ENCODE measurements at regions not wholly inside any gene's neighbourhood (a gene's known extent, or its start where the extent isn't known, plus 50 kb on each side); places are given as distances from the start of the nearest gene placed in this dataset.
"Not testable (repeated sequence)": the region's sequence is repeated elsewhere in the genome, so short reads cannot be mapped to it uniquely, and the experiment has no call there.

DNA sequence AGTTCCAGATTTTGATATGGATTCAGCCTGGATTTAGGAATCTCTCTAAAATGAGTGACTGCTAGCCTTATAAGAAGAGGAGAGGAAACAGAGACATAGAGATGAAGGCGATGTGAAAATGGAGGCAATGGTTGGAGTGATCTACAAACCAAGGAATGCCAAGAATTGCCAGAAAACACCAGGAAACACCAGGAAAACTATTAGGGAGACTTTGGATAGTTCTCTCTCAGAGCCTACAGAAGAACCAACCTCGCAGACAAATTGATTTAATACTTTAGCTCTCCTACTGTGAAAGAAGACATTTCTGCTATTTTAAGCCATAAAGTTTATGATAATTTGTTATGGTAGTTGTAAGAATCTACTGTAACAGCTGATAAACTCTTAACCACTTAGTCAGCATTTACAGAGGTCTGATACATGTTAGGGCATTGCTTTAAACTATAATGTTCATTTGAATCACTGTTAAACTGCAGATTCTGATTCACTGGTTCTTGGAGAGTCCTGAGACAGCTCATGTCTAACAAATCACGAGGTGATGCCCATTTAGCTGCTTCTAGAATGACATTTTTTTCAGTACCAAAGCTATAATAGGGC, 1702.6 kb upstream of the LRRTM1 start:
- intact Hi-C loops (cut with micrococcal nuclease): no loop called here

DNA sequence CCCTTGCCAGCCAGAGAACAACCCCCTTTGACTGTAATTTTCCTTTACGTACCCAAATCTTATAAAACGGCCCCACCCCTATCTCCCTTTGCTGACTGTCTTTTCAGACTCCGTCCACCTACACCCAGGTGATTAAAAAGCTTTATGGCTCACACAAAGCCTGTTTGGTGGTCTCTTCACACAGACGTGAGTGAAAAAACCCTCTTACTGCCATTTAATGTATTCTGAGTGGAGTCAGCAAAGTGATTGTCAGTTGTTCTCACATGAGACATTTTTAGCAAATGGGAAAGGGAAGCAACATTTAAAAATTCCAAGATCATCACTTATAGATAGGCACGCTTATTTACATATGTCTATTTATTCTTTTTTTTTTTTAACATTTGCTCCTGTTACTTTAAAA, 1701.3 kb upstream of the LRRTM1 start:
- intact Hi-C loops (cut with micrococcal nuclease): not testable (repeated sequence)

- intact Hi-C loops (cut with micrococcal nuclease): no loop called here
Measured at GRCh38 chr2:82001614-82002013, 1697.1 kb upstream of the LRRTM1 start.

DNA sequence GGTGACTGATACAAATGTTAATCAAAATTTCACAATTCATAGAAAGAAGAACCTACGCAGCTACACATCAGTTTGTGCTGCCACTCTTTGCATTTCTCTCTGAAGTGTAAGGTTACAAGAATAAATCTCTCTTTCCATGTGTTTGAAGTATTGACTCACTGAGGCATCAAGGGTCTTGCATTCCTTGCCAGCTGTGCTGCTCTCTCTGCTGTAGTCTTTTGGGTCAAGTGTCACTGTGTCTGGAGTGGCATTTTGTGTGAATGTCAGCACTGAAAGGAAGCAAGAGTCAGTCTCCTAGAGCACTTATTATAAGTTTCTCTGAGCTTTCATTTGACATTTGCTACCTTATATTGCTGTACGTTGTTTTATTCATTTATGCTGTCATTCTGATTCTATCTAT, 1696.1 kb upstream of the LRRTM1 start:
- intact Hi-C loops (cut with micrococcal nuclease): no loop called here

DNA sequence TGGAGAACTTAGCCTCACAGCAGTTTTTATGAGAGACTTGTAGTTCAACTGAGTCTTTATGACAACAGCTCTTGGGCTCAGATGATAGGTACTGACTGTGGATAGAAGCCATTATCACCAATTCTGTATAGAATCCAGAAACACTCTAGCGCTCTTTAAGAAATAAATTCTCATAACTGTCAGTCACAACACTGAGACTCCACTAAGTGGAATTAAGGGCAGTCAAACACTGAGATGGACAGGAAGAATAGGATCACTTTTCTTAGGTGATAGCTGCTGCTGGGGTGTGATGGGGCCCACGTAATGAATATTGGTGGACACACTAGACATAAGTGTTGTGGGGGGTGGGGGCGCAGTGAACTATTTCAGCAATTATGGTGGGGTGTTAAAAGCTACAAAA, 1691.8 kb upstream of the LRRTM1 start:
- intact Hi-C loops (cut with micrococcal nuclease): no loop called here

DNA sequence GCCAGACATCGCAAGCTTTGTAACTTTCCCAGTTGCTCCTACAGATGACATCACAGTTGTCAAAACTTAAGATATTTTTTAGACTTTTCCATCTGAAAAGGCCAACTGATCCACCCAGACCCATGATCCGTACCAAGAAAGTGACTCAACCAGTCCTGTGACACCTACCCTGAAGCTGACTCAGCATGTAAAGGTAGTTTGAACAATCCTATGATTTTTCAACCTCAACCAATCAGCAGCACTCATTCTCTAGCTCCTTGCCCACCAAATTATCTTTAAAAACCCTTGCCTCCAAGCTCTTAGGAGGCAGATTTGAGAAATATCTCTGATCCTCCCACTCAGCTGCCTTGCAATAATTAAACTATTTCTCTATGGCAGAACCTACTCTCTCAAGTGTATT, 1686.7 kb upstream of the LRRTM1 start:
- intact Hi-C loops (cut with micrococcal nuclease): no loop called here

DNA sequence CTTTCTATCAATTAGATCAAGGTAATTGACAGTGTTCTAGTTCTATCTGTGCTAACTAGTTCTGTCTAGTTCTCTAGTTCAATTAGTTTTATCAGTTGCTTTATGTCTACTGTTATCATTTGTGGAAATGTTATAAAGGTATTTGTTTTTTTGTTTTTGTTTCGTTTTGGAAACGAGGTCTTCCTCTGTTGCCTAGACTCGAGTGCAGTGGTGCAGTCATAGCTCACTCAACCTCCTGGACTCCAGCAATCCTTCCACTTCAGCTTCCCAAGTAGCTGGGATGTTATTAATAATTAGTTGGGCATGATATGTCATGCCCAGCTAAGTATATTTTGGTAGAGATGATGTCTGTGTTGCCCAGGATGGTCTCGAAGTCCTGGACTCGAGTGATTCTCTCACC, 1682.8 kb upstream of the LRRTM1 start:
- intact Hi-C loops (cut with micrococcal nuclease): no loop called here

GRCh38 chr2:81984969-81985637, 1680.6 kb upstream of the LRRTM1 start:
- intact Hi-C loops (cut with micrococcal nuclease): no loop called here

GRCh38 chr2:81981585-81981984, 1677.0 kb upstream of the LRRTM1 start:
- intact Hi-C loops (cut with micrococcal nuclease): no loop called here

DNA sequence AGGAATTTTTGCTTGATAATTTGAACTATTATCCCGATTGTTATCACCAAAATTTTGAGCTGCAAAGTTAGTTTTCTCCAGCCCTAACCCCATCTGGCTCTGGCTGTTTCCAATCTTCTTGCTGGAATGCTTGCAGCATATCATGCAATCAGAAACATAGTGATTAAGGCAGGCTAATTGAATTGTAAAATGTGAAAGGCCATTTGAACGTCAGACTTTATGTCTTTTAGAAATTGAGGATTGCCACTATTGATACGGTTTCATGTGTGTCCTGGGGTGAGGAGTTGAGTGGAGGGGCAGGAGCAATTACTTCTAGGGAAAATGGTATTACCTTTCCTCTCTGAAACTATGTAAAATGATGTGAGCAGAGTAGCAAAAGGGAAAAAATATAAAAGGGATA, 1674.5 kb upstream of the LRRTM1 start:
- intact Hi-C loops (cut with micrococcal nuclease): no loop called here

DNA sequence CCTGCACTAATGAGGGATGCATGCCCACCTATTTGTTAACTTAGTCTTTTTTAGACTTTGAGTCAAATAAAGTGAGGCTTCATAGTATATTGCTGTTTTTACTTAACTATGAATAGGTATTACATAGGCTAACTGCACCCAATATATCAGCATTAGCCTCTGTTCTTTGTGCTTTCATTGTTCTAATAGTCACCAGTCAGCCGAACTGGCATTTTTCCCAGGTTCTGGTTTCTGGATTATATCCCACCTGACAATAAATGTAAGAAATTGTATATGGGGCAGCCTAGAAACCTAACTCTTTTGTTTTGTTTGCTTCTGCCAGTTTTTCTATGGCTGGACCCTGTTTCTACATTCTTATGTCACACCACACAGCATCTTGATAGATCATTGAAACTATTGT, 1672.4 kb upstream of the LRRTM1 start:
- intact Hi-C loops (cut with micrococcal nuclease): no loop called here

DNA sequence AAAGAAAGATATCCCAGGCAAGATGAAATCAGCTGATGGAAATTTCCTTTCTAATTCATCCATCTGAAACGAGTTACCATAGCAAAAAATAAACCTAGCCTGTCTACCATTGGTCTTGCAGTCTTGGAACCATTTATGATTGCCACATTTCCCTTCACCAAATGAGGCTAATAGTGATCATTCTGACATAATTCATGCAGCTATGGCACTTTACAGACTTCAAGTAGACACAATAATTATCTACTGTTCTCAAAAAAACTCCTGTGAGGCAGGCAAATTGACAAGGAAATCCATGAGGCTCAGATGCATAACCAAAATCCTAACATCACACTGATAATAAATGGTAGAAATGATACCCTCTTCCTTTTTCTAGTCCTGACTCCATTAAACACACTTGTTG, 1669.7 kb upstream of the LRRTM1 start:
- intact Hi-C loops (cut with micrococcal nuclease): no loop called here

DNA sequence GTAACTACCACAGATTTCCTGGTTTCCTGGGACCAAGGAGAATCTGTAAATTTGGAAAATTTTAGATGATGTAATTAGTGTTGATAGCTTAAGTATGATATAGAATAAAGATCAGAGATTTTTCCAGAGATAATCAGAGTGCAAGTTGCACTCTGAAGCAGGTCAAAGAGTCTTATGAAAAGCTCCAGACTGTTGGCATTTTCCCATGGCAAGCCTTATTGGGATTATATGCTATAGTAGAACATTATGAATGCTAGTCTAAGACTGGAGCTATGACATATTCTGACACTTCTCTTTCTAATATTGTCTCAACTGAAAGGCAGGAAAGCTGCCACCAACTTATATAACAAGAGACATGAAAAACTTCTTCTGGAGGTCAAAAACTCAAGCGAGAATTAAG, 1638.3 kb upstream of the LRRTM1 start:
- intact Hi-C loops (cut with micrococcal nuclease): no loop called here

GRCh38 chr2:81942136-81942680, 1637.7 kb upstream of the LRRTM1 start:
- intact Hi-C loops (cut with micrococcal nuclease): no loop called here

GRCh38 chr2:81940266-81940955, 1635.9 kb upstream of the LRRTM1 start:
- intact Hi-C loops (cut with micrococcal nuclease): no loop called here

DNA sequence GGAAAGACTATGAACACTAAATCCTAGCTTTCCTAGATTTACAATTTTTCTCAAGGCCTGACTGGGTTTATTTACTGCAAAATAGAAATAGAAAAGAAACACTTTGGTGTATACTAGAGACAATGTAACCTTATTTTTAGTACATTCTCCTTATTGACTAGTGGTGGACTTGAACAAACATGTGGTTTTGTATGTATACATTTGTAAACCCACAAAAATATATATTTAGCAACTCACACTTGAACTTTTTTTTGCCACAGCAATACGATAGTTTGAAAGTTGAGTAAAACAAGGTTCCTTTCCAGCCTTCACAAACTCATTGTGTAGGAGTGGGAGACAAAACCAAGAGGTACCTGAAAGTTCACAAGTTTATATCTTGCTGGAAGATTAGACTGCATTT, 1633.4 kb upstream of the LRRTM1 start:
- intact Hi-C loops (cut with micrococcal nuclease): no loop called here

DNA sequence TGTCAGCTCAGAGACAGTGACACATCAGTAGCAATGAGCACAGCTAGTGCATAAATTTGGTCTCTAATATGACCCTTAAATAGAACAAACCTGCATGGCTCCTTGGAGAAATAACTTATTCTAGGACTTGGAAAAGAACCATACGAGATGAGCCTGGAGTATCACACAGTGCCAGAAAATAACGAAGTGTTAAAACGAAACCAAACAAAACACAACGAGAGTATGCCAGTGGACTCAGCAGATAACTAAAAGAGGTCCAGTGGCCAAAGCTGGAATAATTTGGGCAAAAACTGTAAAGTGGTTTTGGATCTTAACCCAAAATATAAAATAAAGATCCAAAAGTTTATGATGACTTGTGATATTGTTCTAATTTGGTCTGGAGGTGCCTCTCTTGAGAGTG, 1599.0 kb upstream of the LRRTM1 start:
- intact Hi-C loops (cut with micrococcal nuclease): no loop called here

- intact Hi-C loops (cut with micrococcal nuclease): no loop called here
Measured at GRCh38 chr2:81901017-81901416, 1596.5 kb upstream of the LRRTM1 start.

DNA sequence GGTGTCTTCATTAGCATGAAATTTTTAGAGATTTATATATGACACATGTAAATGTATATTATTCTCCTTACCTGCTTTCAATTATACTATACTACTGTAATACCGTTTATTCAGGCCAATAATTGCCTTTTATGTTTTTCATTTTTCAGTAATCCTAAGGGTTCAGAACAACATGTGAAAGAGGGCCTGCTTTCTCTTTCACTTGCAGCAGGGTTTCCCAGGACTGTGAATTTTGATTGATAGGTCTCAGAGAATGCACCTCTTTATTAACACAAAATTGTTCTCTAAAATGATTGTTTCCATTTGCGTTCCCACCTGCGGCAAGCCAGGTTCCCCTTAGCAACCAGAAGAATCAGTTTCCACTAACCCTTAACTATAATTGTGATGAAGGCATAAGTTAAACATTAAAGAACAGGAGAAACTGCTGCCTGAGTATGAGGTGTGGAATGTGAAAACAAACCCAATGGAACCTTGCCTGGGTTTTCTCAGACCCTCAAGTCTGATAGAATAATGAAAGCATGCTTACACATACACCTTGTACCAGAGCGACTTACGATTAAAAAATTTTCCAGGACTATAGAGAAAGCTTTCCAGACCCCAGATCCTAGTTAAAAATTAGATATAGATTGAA, 1591.2 kb upstream of the LRRTM1 start:
- intact Hi-C loops (cut with micrococcal nuclease): no loop called here

DNA sequence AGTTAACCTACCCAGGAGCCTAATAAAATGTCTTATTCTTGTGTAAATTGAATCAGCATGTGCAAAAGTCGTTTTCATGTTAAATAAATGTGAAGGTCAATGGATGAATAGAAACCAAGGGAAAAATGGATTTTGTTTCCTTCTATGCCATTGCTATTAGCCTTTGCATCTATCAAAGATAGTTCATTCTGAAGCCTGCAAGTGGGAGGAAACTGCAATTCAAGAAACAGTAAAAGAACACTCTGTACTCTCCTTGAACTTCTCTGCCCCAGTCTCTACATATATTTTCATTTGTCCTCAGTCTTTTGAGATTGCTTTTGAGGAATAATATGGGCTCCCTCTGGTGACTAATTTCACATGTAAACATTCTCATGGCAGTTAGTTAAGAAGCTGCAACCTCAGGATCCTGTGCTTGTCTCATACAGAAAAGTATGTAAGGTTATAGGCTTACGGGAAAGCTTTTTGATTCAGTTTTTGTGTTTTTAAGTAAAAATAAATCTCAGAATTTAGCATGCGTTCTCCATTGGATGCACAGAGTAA, 1590.0 kb upstream of the LRRTM1 start:
- intact Hi-C loops (cut with micrococcal nuclease): no loop called here

- intact Hi-C loops (cut with micrococcal nuclease): no loop called here
Measured at GRCh38 chr2:81876624-81877023, 1572.1 kb upstream of the LRRTM1 start.

DNA sequence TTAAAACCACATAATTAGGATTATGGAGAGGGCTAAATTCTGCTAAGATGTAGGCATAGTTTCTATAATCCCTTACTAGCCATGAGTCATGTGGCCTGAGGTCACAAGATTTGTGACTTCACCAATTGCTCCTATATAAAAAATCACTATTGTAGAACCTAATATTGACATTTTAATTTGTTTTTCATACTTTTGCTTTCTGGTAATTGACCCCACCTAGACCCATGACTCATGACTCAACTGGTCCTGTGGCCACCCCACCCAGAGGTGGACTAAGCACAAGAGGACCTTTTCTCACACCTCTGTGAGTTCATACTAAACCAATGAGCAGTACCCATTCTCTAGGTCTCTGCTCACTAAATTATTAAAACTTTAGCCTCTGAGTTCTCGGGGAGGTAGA, 1567.5 kb upstream of the LRRTM1 start:
- intact Hi-C loops (cut with micrococcal nuclease): no loop called here
